Brain microvascular endothelial cell (primary cell): ENCODE measurements at regions not wholly inside any gene's neighbourhood (a gene's known extent, or its start where the extent isn't known, plus 50 kb on each side); places are given as distances from the start of the nearest gene placed in this dataset.

Experiments used
- DNase-seq: peaks from one replicate; pipeline ENCODE4 v3.0.0-alpha.2; 2020
- H3K27ac ChIP-seq: fragments of 250-450 bp; sonication (Bioruptor Pico); 2 replicates; pipeline ENCODE4 v1.5.1; 2020; ENCODE audit warnings: mild to moderate bottlenecking, moderate library complexity
- H3K27me3 ChIP-seq: fragments of 250-450 bp; sonication (Bioruptor Pico); replicated peaks from 2 replicates; pipeline ENCODE4 v1.5.1; 2020; ENCODE audit warnings: mild to moderate bottlenecking
- H3K36me3 ChIP-seq: fragments of 250-450 bp; sonication (Bioruptor Pico); replicated peaks from 2 replicates; pipeline ENCODE4 v1.5.1; 2020; ENCODE audit warnings: mild to moderate bottlenecking
- H3K4me3 ChIP-seq: 2 replicates; pipeline ENCODE4 v1.5.1; 2011; ENCODE audit warnings: low read depth, mild to moderate bottlenecking, control low read depth, low read length, moderate library complexity
- in situ Hi-C: cut with HindIII; loops from 2 replicates; pipeline ENCODE4 v1.10.0; 2017; ENCODE audit warnings: low sequenced_read_pairs, low pct_ligation_motif_present
- TF ChIP-seq, protein P1 (sequence below): IDR thresholded peaks from 2 replicates; pipeline ENCODE4 v1.5.1; 2011; ENCODE audit warnings: low read depth, mild to moderate bottlenecking, moderate library complexity, low read length, control low read depth, inconsistent platforms; ENCODE audit errors: missing control alignments

DNA sequence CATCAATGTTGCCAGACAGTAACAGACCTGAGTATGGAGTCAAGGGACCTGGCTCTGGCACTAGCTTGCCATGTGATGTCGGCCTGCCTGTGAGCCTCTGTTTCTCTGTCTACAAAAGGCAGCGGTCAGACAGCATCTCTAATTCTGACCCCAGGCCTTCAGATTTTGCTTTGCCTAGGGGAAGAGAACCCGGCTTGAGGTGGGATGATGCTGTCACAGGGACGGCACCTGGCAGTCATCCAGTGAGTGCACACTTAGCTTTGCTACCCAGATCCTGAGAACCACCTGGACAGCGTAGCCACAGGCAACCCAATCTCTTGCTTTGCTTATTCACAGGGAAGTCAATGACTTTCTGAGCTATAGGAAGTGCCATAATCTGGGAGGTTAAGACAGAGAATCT lies 135.2 kb upstream of the SALL1 start:
- Histone ChIP-seq H3K4me3 (no peak overlapping the region), H3K27ac (no peak overlapping the region), H3K27me3 (no peaks in the 10 kb centered on the region), H3K36me3 (no peaks in the 10 kb centered on the region)
- in situ Hi-C loops: loop anchor here (25.0 kb wide), 1 partner anchor 476 kb away; no protein-coding TSS in a partner anchor
- TF ChIP-seq, protein P1, sequence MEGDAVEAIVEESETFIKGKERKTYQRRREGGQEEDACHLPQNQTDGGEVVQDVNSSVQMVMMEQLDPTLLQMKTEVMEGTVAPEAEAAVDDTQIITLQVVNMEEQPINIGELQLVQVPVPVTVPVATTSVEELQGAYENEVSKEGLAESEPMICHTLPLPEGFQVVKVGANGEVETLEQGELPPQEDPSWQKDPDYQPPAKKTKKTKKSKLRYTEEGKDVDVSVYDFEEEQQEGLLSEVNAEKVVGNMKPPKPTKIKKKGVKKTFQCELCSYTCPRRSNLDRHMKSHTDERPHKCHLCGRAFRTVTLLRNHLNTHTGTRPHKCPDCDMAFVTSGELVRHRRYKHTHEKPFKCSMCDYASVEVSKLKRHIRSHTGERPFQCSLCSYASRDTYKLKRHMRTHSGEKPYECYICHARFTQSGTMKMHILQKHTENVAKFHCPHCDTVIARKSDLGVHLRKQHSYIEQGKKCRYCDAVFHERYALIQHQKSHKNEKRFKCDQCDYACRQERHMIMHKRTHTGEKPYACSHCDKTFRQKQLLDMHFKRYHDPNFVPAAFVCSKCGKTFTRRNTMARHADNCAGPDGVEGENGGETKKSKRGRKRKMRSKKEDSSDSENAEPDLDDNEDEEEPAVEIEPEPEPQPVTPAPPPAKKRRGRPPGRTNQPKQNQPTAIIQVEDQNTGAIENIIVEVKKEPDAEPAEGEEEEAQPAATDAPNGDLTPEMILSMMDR: no peak
- no peak for DNase-seq

DNA sequence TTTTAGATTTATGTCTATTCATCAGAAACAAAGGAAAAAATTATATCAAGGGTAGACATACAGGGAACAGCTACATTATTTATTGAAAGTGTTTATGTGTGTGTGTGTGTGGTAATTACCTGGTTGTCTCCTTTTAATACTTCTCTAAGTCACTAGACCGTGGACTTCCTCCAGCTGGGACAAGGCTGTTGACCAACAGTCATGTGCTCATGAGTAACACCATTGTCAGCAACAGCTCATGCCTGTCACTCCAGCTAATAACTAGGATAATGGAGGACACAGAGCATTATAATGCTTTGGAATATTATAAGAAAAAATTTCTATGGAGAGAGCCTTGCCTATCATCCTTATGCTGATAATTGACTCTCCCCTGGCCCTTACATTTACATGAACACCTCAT lies 125.3 kb upstream of the SALL1 start:
- in situ Hi-C loops: loop anchor here (25.0 kb wide), 1 partner anchor 486 kb away; no protein-coding TSS in a partner anchor
- no peaks in the 10 kb centered on the region for H3K36me3 ChIP-seq
- H3K27ac ChIP-seq: no peak overlapping the region
- H3K27me3 ChIP-seq: no peaks in the 10 kb centered on the region
- TF ChIP-seq, protein P1: no peak
- no peak for DNase-seq
- no peak overlapping the region for H3K4me3 ChIP-seq

DNA sequence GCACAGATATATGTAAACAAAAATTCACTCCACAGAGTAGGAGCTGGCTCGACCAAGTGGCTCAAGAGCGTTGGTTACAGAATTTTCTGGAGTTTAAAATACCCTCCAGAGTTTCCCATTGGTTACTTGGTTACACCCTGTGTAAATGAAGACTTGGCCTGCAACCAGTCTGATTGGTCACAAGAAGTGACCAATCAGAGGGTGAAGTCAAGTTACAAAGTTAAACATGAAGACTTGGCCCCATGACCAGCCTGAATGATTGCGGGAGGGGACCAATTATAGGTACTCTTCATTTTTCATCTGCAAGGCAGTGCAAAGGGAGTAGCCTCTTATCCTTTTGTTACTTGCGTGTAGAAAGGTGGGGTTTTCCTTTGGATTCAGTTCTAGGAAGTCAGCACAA lies 121.3 kb upstream of the SALL1 start:
- Histone ChIP-seq H3K27me3 (no peaks in the 10 kb centered on the region), H3K36me3 (no peaks in the 10 kb centered on the region), H3K4me3 (no peak overlapping the region), H3K27ac (no peak overlapping the region)
- no peak for DNase-seq
- in situ Hi-C loops: no loop called here
- TF ChIP-seq, protein P1: no peak

DNA sequence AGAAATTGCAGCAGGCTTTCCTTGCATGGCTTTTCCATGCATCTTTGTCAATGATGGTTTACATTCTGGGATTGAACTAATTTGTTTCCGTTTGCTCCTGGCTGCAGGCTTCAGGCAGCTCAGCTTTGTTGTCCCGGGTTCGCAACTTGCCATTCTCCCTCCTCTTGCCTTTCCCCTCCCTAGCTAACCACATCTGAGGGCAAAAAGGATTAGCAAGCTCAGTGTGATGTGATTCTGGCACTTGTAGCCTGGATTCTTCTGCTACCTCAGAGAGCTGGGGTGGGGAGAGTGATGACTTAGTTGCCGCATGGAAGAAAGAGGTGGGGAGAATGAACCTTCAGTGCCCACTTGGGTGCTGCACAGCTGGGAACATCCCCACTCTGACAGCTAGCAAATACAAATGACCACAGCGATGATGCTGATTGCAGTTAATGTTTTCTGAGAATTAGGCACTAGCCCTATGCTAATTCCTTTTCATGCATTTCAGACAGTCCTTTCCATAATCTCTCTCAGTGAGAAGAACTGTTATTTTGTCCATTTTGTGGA lies 120.2 kb upstream of the SALL1 start:
- no peak overlapping the region for H3K27ac ChIP-seq
- H3K27me3 ChIP-seq: no peaks in the 10 kb centered on the region
- TF ChIP-seq, protein P1: no peak
- in situ Hi-C loops: no loop called here
- no peak overlapping the region for H3K4me3 ChIP-seq
- DNase-seq: no peak
- no peaks in the 10 kb centered on the region for H3K36me3 ChIP-seq

DNA sequence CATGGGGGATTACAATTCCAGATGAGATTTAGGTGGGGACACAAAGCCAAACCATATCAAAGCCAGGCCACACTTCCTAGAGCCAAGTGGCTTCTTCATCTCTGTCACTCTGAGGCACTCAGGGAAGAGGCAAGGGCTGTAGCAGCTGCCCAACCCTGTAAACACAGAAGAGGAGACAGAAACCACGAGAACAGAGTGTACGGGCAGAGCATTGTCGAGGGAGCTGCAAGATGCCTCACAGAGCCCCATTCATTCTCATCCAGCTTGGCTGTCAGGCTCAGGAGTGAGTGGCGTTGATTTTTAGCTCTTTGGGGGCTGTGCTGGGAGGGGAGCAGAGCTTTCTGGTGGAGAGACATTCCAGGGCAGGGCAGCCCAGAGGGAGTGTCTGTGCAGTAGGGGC lies 117.2 kb upstream of the SALL1 start:
- Histone ChIP-seq H3K27ac (no peak overlapping the region), H3K4me3 (no peak overlapping the region), H3K36me3 (no peaks in the 10 kb centered on the region), H3K27me3 (no peaks in the 10 kb centered on the region)
- TF ChIP-seq, protein P1: no peak
- no peak for DNase-seq
- in situ Hi-C loops: no loop called here

DNA sequence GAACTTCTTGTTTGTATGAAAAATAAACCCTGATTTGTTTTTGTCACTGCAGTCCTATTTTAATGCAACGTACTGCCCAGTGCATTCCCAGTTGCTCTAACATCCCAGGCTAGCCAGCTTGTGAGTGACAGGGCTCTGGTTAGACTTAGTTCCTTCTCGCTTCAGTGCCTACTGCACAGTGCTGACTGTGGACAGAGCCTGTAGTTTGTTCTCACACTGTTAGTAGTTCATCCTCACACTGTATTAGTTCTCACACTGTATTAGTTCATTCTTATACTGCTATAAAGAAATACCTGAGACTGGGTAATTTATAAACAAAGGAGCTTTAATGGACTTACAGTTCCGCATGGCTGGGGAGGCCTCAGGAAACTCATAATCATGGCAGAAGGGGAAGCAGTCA lies 116.6 kb upstream of the SALL1 start:
- DNase-seq: no peak
- no peak overlapping the region for H3K4me3 ChIP-seq
- in situ Hi-C loops: no loop called here

More for the DNA sequence above, 116.6 kb upstream of the SALL1 start:
- Histone ChIP-seq H3K27ac (no peak overlapping the region), H3K27me3 (no peaks in the 10 kb centered on the region), H3K36me3 (no peaks in the 10 kb centered on the region)
- TF ChIP-seq, protein P1: no peak
